ENCODE measurements at regions not wholly inside any gene's neighbourhood (a gene's known extent, or its start where the extent isn't known, plus 50 kb on each side); places are given as distances from the start of the nearest gene placed in this dataset.

DNA sequence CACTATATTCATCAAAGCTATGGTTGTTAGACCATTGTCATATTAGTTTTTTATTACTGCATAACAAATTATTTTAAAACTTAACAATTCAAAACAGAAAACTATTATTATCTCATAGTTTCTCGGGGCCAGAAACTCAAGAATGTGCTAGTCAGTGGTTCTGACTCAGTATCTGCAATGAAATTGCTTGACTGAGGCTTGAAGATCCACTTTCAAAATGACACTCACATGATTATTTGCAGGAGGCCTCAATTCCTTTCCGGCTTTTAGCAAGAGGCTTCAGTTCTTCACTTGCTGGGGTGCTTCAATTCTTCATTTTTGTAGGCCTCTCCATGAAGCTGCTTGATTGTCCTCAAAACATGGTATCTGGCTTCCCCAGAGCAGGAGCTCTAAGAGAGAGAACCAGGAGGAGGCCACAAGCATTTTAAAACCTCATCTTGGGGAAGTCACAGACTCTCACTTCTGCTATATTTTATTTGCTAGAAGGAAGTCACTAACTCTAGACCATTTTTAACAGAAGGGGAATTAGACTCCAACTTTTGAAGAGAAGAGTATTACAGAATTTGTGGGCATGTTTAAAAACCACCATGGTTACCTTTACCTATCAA lies 383.7 kb downstream of the MFSD1 start:
- TF ChIP-seq ZNF629 (tag by site-specific recombination; IDR thresholded peaks at IDR 0.05) (no peak), KLF8 (tag by site-specific recombination; IDR thresholded peaks at IDR 0.05) (no peak), KLF10 (tag by site-specific recombination; IDR thresholded peaks at IDR 0.05) (no peak), ZNF596 (tag by site-specific recombination; IDR thresholded peaks at IDR 0.05) (no peak), FEZF1 (tag by site-specific recombination; IDR thresholded peaks at IDR 0.05) (no peak), ZNF610 (tag by site-specific recombination; IDR thresholded peaks at IDR 0.05; ENCODE audit: borderline replicate concordance) (no peak), REPIN1 (tag by site-specific recombination; IDR thresholded peaks at IDR 0.05; ENCODE audit: low read depth) (no peak), ZFP41 (tag by site-specific recombination; IDR thresholded peaks at IDR 0.05; ENCODE audit: borderline replicate concordance) (no peak), ZNF785 (tag by site-specific recombination; IDR thresholded peaks at IDR 0.05) (no peak), ZNF366 (tag by site-specific recombination; conservative IDR thresholded peaks at IDR 0.05) (no peak), KLF1 (tag by site-specific recombination; IDR thresholded peaks at IDR 0.05) (no peak), KLF9 (tag by site-specific recombination; IDR thresholded peaks at IDR 0.05; ENCODE audit: low read depth) (no peak), ZNF555 (tag by site-specific recombination; conservative IDR thresholded peaks at IDR 0.05) (no peak), ZNF354C (tag by site-specific recombination; IDR thresholded peaks at IDR 0.05; ENCODE audit: borderline replicate concordance, low read depth) (no peak), ZSCAN23 (tag by site-specific recombination; IDR thresholded peaks at IDR 0.05) (no peak)
- TF ChIP-seq, protein P1, sequence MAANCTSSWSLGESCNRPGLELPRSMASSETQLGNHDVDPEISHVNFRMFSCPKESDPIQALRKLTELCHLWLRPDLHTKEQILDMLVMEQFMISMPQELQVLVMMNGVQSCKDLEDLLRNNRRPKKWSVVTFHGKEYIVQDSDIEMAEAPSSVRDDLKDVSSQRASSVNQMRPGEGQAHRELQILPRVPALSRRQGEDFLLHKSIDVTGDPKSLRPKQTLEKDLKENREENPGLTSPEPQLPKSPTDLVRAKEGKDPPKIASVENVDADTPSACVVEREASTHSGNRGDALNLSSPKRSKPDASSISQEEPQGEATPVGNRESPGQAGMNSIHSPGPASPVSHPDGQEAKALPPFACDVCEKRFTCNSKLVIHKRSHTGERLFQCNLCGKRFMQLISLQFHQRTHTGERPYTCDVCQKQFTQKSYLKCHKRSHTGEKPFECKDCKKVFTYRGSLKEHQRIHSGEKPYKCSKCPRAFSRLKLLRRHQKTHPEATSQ (tag by site-specific recombination; IDR thresholded peaks at IDR 0.05) = no peak
- TF ChIP-seq, protein P2, sequence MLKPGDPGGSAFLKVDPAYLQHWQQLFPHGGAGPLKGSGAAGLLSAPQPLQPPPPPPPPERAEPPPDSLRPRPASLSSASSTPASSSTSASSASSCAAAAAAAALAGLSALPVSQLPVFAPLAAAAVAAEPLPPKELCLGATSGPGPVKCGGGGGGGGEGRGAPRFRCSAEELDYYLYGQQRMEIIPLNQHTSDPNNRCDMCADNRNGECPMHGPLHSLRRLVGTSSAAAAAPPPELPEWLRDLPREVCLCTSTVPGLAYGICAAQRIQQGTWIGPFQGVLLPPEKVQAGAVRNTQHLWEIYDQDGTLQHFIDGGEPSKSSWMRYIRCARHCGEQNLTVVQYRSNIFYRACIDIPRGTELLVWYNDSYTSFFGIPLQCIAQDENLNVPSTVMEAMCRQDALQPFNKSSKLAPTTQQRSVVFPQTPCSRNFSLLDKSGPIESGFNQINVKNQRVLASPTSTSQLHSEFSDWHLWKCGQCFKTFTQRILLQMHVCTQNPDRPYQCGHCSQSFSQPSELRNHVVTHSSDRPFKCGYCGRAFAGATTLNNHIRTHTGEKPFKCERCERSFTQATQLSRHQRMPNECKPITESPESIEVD (tag by site-specific recombination; IDR thresholded peaks at IDR 0.05) = no peak
- TF ChIP-seq, protein P3, sequence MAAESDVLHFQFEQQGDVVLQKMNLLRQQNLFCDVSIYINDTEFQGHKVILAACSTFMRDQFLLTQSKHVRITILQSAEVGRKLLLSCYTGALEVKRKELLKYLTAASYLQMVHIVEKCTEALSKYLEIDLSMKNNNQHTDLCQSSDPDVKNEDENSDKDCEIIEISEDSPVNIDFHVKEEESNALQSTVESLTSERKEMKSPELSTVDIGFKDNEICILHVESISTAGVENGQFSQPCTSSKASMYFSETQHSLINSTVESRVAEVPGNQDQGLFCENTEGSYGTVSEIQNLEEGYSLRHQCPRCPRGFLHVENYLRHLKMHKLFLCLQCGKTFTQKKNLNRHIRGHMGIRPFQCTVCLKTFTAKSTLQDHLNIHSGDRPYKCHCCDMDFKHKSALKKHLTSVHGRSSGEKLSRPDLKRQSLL (tag by site-specific recombination; IDR thresholded peaks at IDR 0.05) = no peak
- ChIA-PET POLR2A (no interaction called here), CTCF (no interaction called here)
- H3K4me3 ChIP-seq (ENCODE audit: low read depth, low read length) = no peak overlapping the region
- H3K9me3 ChIP-seq (ENCODE audit: control insufficient read depth, insufficient read depth, low read depth, low read length) = no peaks in the 10 kb centered on the region
- H3K36me3 ChIP-seq (ENCODE audit: control insufficient read depth in 2 of 2, insufficient read depth in 1 of 2, low read length in 2 of 2) = no peaks in the 10 kb centered on the region
- no peak overlapping the region for H3K27ac ChIP-seq (ENCODE audit: extremely low read depth, low read depth, low read length)
- no peaks in the 10 kb centered on the region for H3K4me1 ChIP-seq (ENCODE audit: control insufficient read depth, insufficient read depth, low read length)

DNA sequence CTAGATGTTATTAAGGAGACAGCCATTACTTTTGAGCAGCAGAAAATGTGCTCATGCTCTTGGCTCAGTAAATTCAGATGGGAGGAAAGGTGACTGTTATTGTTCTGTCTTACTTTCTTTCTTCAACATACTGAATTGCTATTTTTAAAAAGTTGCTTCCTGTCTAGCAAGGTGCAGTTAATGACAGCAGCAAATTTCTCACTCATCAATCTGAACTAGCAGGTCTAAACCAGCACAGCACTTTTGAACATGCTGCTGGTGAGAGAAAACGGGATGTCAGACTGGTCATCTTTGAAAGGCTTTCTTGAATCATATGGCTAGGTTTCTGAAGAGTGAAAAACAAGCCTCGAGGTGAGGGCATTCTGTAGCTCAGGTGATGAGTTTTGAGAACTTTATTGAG lies 384.7 kb downstream of the MFSD1 start:
- 0 out of 2 replicates have a peak, but pooled peaks cover 4% of the 10 kb centered on the region for H3K4me1 ChIP-seq (ENCODE audit: control insufficient read depth, insufficient read depth, low read length)
- H3K9me3 ChIP-seq (ENCODE audit: control insufficient read depth, insufficient read depth, low read depth, low read length) = no peaks in the 10 kb centered on the region
- H3K4me3 ChIP-seq (ENCODE audit: low read depth, low read length) = no peak overlapping the region
- ChIA-PET CTCF (interaction anchor here (0.5 kb wide), 1 partner anchor 381 kb away, joined by 3 read pairs; no protein-coding TSS in a partner anchor), POLR2A (no interaction called here)
- H3K27ac ChIP-seq (ENCODE audit: extremely low read depth, low read depth, low read length) = no peak overlapping the region
- TF ChIP-seq ZNF707 (tag by site-specific recombination; IDR thresholded peaks at IDR 0.05) (no peak), ZIC2 (tag by site-specific recombination; IDR thresholded peaks at IDR 0.05) (no peak), ZNF394 (tag by site-specific recombination; IDR thresholded peaks at IDR 0.05; ENCODE audit: borderline replicate concordance) (no peak)
- TF ChIP-seq, protein P4, sequence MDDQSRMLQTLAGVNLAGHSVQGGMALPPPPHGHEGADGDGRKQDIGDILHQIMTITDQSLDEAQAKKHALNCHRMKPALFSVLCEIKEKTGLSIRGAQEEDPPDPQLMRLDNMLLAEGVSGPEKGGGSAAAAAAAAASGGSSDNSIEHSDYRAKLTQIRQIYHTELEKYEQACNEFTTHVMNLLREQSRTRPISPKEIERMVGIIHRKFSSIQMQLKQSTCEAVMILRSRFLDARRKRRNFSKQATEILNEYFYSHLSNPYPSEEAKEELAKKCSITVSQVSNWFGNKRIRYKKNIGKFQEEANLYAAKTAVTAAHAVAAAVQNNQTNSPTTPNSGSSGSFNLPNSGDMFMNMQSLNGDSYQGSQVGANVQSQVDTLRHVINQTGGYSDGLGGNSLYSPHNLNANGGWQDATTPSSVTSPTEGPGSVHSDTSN (CRISPR knock-in tag; IDR thresholded peaks at IDR 0.05) = no peak
- no peaks in the 10 kb centered on the region for H3K36me3 ChIP-seq (ENCODE audit: control insufficient read depth in 2 of 2, insufficient read depth in 1 of 2, low read length in 2 of 2)

Data from HEK293 (cell line).